ENCODE measurements at regions not wholly inside any gene's neighbourhood (a gene's known extent, or its start where the extent isn't known, plus 50 kb on each side); places are given as distances from the start of the nearest gene placed in this dataset.
"Not testable (repeated sequence)": the region's sequence is repeated elsewhere in the genome, so short reads cannot be mapped to it uniquely, and the experiment has no call there.

- DNase-seq = not testable (repeated sequence)
Observed at GRCh38 chr9:42326482-42326881, 143.0 kb downstream of the SPATA31A6 start.

GRCh38 chr9:42335342-42335741 lies 151.9 kb downstream of the SPATA31A6 start:
- not testable (repeated sequence) for DNase-seq

GRCh38 chr9:42335984-42336657 lies 152.7 kb downstream of the SPATA31A6 start:
- not testable (repeated sequence) for DNase-seq

- DNase-seq = not testable (repeated sequence)
Observed at GRCh38 chr9:42338275-42338674, 154.8 kb downstream of the SPATA31A6 start.

- not testable (repeated sequence) for DNase-seq
Observed at GRCh38 chr9:42339671-42340434, 156.4 kb downstream of the SPATA31A6 start.

- DNase-seq = not testable (repeated sequence)
Observed at GRCh38 chr9:42340435-42340723, 156.9 kb downstream of the SPATA31A6 start.

- DNase-seq = not testable (repeated sequence)
Observed at GRCh38 chr9:42341860-42342259, 158.4 kb downstream of the SPATA31A6 start.

GRCh38 chr9:42342297-42342696 lies 158.8 kb downstream of the SPATA31A6 start:
- not testable (repeated sequence) for DNase-seq

- not testable (repeated sequence) for DNase-seq
Observed at GRCh38 chr9:42344508-42344907, 161.0 kb downstream of the SPATA31A6 start.

- DNase-seq = not testable (repeated sequence)
Observed at GRCh38 chr9:42346916-42347315, 163.5 kb downstream of the SPATA31A6 start.

- DNase-seq = not testable (repeated sequence)
Observed at GRCh38 chr9:42349181-42349580, 165.7 kb downstream of the SPATA31A6 start.

GRCh38 chr9:42350412-42350811 lies 167.0 kb downstream of the SPATA31A6 start:
- not testable (repeated sequence) for DNase-seq

- DNase-seq = not testable (repeated sequence)
Observed at GRCh38 chr9:42357604-42358373, 174.3 kb downstream of the SPATA31A6 start.

GRCh38 chr9:42358626-42359247 lies 175.3 kb downstream of the SPATA31A6 start:
- not testable (repeated sequence) for DNase-seq

GRCh38 chr9:42364410-42365243 lies 181.2 kb downstream of the SPATA31A6 start:
- not testable (repeated sequence) for DNase-seq

- not testable (repeated sequence) for DNase-seq
Observed at GRCh38 chr9:42365244-42365945, 181.9 kb downstream of the SPATA31A6 start.

GRCh38 chr9:42368279-42368881 lies 184.9 kb downstream of the SPATA31A6 start:
- not testable (repeated sequence) for DNase-seq

- DNase-seq = not testable (repeated sequence)
Observed at GRCh38 chr9:42370172-42370571, 186.7 kb downstream of the SPATA31A6 start.

GRCh38 chr9:42371417-42371816 lies 188.0 kb downstream of the SPATA31A6 start:
- not testable (repeated sequence) for DNase-seq

- not testable (repeated sequence) for DNase-seq
Observed at GRCh38 chr9:42377530-42378417, 194.3 kb downstream of the SPATA31A6 start.

Data from T-helper 9 cell (primary cell).